ENCODE measurements at regions not wholly inside any gene's neighbourhood (a gene's known extent, or its start where the extent isn't known, plus 50 kb on each side); places are given as distances from the start of the nearest gene placed in this dataset.

- ChIA-PET CTCF (no interaction called here), POLR2A (no interaction called here)
- TF ChIP-seq, protein P1, sequence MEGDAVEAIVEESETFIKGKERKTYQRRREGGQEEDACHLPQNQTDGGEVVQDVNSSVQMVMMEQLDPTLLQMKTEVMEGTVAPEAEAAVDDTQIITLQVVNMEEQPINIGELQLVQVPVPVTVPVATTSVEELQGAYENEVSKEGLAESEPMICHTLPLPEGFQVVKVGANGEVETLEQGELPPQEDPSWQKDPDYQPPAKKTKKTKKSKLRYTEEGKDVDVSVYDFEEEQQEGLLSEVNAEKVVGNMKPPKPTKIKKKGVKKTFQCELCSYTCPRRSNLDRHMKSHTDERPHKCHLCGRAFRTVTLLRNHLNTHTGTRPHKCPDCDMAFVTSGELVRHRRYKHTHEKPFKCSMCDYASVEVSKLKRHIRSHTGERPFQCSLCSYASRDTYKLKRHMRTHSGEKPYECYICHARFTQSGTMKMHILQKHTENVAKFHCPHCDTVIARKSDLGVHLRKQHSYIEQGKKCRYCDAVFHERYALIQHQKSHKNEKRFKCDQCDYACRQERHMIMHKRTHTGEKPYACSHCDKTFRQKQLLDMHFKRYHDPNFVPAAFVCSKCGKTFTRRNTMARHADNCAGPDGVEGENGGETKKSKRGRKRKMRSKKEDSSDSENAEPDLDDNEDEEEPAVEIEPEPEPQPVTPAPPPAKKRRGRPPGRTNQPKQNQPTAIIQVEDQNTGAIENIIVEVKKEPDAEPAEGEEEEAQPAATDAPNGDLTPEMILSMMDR (IDR thresholded peaks at IDR 0.05), result no peak
- H3K27me3 Mint-ChIP-seq, result no peaks in the 10 kb centered on the region
- no peak overlapping the region for H3K4me3 Mint-ChIP-seq
- H3K4me1 ChIP-seq (ENCODE audit: insufficient read depth, low read length), result no peaks in the 10 kb centered on the region
- H3K27ac Mint-ChIP-seq, result no peak overlapping the region
- H3K9me3 Mint-ChIP-seq, result peaks cover 11% of the 10 kb centered on the region
- H3K36me3 Mint-ChIP-seq (ENCODE audit: low read depth), result no peaks in the 10 kb centered on the region
- H3K27ac ChIP-seq (ENCODE audit: low read depth in 1 of 2, low read length in 2 of 2), result no peak overlapping the region
- peaks cover 0 to 17% of the 10 kb centered on the region in 2 experiments for H3K9me3 ChIP-seq (ENCODE audit: control insufficient read depth in 1 of 2, insufficient read depth in 1 of 2, low read length in 2 of 2)
- no peak overlapping the region for H3K4me3 ChIP-seq (ENCODE audit: low read length)
- DNase-seq (no peak), ATAC-seq (ENCODE audit: poor library complexity) (no peak)
- intact Hi-C loops (cut with DNase I, micrococcal nuclease), result no loop called here
- H3K4me1 Mint-ChIP-seq (ENCODE audit: low read depth), result no peaks in the 10 kb centered on the region
- H3K36me3 ChIP-seq (ENCODE audit: insufficient read depth, low read length), result no peaks in the 10 kb centered on the region
- H3K27me3 ChIP-seq (ENCODE audit: control insufficient read depth in 1 of 2, insufficient read depth in 2 of 2, low read length in 2 of 2), result no peaks in the 10 kb centered on the region
Measured at GRCh38 chr5:126172812-126173211, 250.4 kb upstream of the GRAMD2B start.

DNA sequence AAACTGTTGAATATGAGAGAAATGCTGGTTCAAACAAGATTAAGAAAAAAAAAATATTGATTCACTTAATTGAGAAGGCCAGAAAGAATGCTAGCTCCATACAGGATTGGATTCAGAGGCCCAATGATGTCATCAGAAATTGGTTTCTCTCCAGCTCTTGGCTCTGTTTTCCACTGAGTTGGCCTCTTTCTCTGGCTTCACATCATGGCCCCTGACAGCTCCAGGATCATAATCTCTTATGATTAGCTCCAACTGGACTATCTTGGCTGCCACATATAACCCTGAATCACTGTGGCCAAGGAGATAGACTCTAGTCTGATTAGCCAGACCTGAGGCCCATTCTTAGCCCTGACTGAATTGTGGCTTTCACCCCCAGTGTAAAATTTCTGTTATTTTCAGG lies 244.7 kb upstream of the GRAMD2B start:
- ChIA-PET CTCF (interaction anchor here (0.6 kb wide), 1 partner anchor 138 kb away, joined by 3 read pairs; no protein-coding TSS in a partner anchor), POLR2A (no interaction called here)
- H3K9me3 Mint-ChIP-seq, result peaks cover 4% of the 10 kb centered on the region
- no peak overlapping the region for H3K4me3 Mint-ChIP-seq
- no peaks in the 10 kb centered on the region for H3K27me3 Mint-ChIP-seq
- no peak for DNase-seq
- H3K27ac Mint-ChIP-seq, result no peak overlapping the region
- H3K27ac ChIP-seq (ENCODE audit: low read depth in 1 of 2, low read length in 2 of 2), result no peak overlapping the region
- no peak for ATAC-seq (ENCODE audit: poor library complexity)
- no peaks in the 10 kb centered on the region for H3K4me1 ChIP-seq (ENCODE audit: insufficient read depth, low read length)
- no peaks in the 10 kb centered on the region for H3K36me3 Mint-ChIP-seq (ENCODE audit: low read depth)
- TF ChIP-seq, protein P1 (IDR thresholded peaks at IDR 0.05), result no peak
- H3K36me3 ChIP-seq (ENCODE audit: insufficient read depth, low read length), result no peaks in the 10 kb centered on the region
- intact Hi-C loops (cut with DNase I, micrococcal nuclease), result no loop called here
- H3K4me3 ChIP-seq (ENCODE audit: low read length), result no peak overlapping the region
- no peaks in the 10 kb centered on the region for H3K4me1 Mint-ChIP-seq (ENCODE audit: low read depth)
- no peaks in the 10 kb centered on the region for H3K9me3 ChIP-seq (ENCODE audit: control insufficient read depth in 1 of 2, insufficient read depth in 1 of 2, low read length in 2 of 2)
- no peaks in the 10 kb centered on the region for H3K27me3 ChIP-seq (ENCODE audit: control insufficient read depth in 1 of 2, insufficient read depth in 2 of 2, low read length in 2 of 2)

GRCh38 chr5:126182971-126183695 lies 240.1 kb upstream of the GRAMD2B start:
- Mint-ChIP-seq H3K27ac (no peak overlapping the region), H3K36me3 (ENCODE audit: low read depth) (no peaks in the 10 kb centered on the region), H3K4me1 (ENCODE audit: low read depth) (no peaks in the 10 kb centered on the region), H3K4me3 (no peak overlapping the region), H3K27me3 (no peaks in the 10 kb centered on the region), H3K9me3 (peaks cover 1% of the 10 kb centered on the region)
- POLR2A ChIA-PET, result no interaction called here
- Histone ChIP-seq H3K36me3 (ENCODE audit: insufficient read depth, low read length) (no peaks in the 10 kb centered on the region), H3K4me1 (ENCODE audit: insufficient read depth, low read length) (no peaks in the 10 kb centered on the region), H3K9me3 (ENCODE audit: control insufficient read depth in 1 of 2, insufficient read depth in 1 of 2, low read length in 2 of 2) (no peaks in the 10 kb centered on the region), H3K27me3 (ENCODE audit: control insufficient read depth in 1 of 2, insufficient read depth in 2 of 2, low read length in 2 of 2) (no peaks in the 10 kb centered on the region), H3K27ac (ENCODE audit: low read depth in 1 of 2, low read length in 2 of 2) (no peak overlapping the region), H3K4me3 (ENCODE audit: low read length) (no peak overlapping the region)
- ATAC-seq (ENCODE audit: poor library complexity), result no peak
- intact Hi-C loops (cut with DNase I, micrococcal nuclease), result no loop called here
- no peak for DNase-seq
- TF ChIP-seq, protein P1 (IDR thresholded peaks at IDR 0.05), result no peak
- CTCF ChIA-PET, result no interaction called here

All from CD4-positive, alpha-beta T cell (primary cell).